ENCODE measurements at regions not wholly inside any gene's neighbourhood (a gene's known extent, or its start where the extent isn't known, plus 50 kb on each side); places are given as distances from the start of the nearest gene placed in this dataset.

DNA sequence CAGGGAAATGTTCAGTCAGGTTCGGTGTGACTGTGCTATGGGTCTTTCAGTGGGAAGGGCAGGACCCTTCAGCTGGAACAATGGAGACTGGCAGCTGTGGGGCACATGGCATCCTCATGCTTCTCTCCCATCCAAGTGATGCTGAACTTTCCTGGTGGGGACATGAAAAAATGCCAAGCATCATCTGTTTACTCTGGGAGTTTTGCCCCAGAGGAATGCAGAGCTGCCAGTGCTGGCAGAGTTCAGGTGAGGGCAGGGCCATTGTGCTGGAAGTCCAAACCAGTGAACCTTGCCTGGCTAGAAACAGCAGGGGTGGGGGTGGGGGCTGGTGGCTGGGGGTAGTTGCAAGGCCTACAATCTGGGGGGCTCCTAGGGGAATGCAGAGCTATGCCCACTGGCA lies 1320.6 kb downstream of the PCDH9 start:
- intact Hi-C loops (cut with DNase I, micrococcal nuclease), result no loop called here
- H3K4me1 Mint-ChIP-seq (ENCODE audit: low read depth), result no peaks in the 10 kb centered on the region
- ATAC-seq (ENCODE audit: poor library complexity), result no peak
- peaks cover 9% of the 10 kb centered on the region for H3K9me3 Mint-ChIP-seq
- Histone ChIP-seq H3K36me3 (ENCODE audit: insufficient read depth, low read length) (no peaks in the 10 kb centered on the region), H3K4me3 (ENCODE audit: low read length) (no peak overlapping the region), H3K27me3 (ENCODE audit: control insufficient read depth in 1 of 2, insufficient read depth in 2 of 2, low read length in 2 of 2) (no peaks in the 10 kb centered on the region), H3K9me3 (ENCODE audit: control insufficient read depth in 1 of 2, insufficient read depth in 1 of 2, low read length in 2 of 2) (peaks cover 5 to 17% of the 10 kb centered on the region in 2 experiments), H3K27ac (ENCODE audit: low read depth in 1 of 2, low read length in 2 of 2) (no peak overlapping the region), H3K4me1 (ENCODE audit: insufficient read depth, low read length) (no peaks in the 10 kb centered on the region)
- H3K27ac Mint-ChIP-seq, result no peak overlapping the region
- ChIA-PET CTCF (no interaction called here), POLR2A (no interaction called here)
- no peaks in the 10 kb centered on the region for H3K27me3 Mint-ChIP-seq
- no peak for TF ChIP-seq CTCF (IDR thresholded peaks at IDR 0.05)
- DNase-seq, result no peak
- no peaks in the 10 kb centered on the region for H3K36me3 Mint-ChIP-seq (ENCODE audit: low read depth)
- H3K4me3 Mint-ChIP-seq, result no peak overlapping the region

GRCh38 chr13:65907666-65908525 lies 1322.2 kb downstream of the PCDH9 start:
- DNase-seq, result no peak
- ATAC-seq (ENCODE audit: poor library complexity), result no peak
- intact Hi-C loops (cut with DNase I, micrococcal nuclease), result no loop called here
- Mint-ChIP-seq H3K27ac (no peak overlapping the region), H3K4me1 (ENCODE audit: low read depth) (no peaks in the 10 kb centered on the region), H3K27me3 (no peaks in the 10 kb centered on the region), H3K4me3 (no peak overlapping the region), H3K36me3 (ENCODE audit: low read depth) (no peaks in the 10 kb centered on the region), H3K9me3 (peaks cover 9% of the 10 kb centered on the region)
- no peak for TF ChIP-seq CTCF (IDR thresholded peaks at IDR 0.05)
- no peaks in the 10 kb centered on the region for H3K27me3 ChIP-seq (ENCODE audit: control insufficient read depth in 1 of 2, insufficient read depth in 2 of 2, low read length in 2 of 2)
- H3K4me1 ChIP-seq (ENCODE audit: insufficient read depth, low read length), result no peaks in the 10 kb centered on the region
- ChIA-PET POLR2A (no interaction called here), CTCF (no interaction called here)
- no peaks in the 10 kb centered on the region for H3K36me3 ChIP-seq (ENCODE audit: insufficient read depth, low read length)
- no peak overlapping the region for H3K27ac ChIP-seq (ENCODE audit: low read depth in 1 of 2, low read length in 2 of 2)
- no peak overlapping the region for H3K4me3 ChIP-seq (ENCODE audit: low read length)
- peaks cover 5 to 17% of the 10 kb centered on the region in 2 experiments for H3K9me3 ChIP-seq (ENCODE audit: control insufficient read depth in 1 of 2, insufficient read depth in 1 of 2, low read length in 2 of 2)

- H3K27me3 Mint-ChIP-seq, result no peaks in the 10 kb centered on the region
- peaks cover 0 to 7% of the 10 kb centered on the region in 2 experiments for H3K9me3 ChIP-seq (ENCODE audit: control insufficient read depth in 1 of 2, insufficient read depth in 1 of 2, low read length in 2 of 2)
These were observed 1328.4 kb downstream of the PCDH9 start for GRCh38 chr13:65901723-65902122.

More at GRCh38 chr13:65901723-65902122, 1328.4 kb downstream of the PCDH9 start:
- H3K4me1 Mint-ChIP-seq (ENCODE audit: low read depth), result no peaks in the 10 kb centered on the region
- DNase-seq (no peak), ATAC-seq (ENCODE audit: poor library complexity) (no peak)
- no peaks in the 10 kb centered on the region for H3K36me3 Mint-ChIP-seq (ENCODE audit: low read depth)
- Histone ChIP-seq H3K27me3 (ENCODE audit: control insufficient read depth in 1 of 2, insufficient read depth in 2 of 2, low read length in 2 of 2) (no peaks in the 10 kb centered on the region), H3K4me3 (ENCODE audit: low read length) (no peak overlapping the region), H3K36me3 (ENCODE audit: insufficient read depth, low read length) (no peaks in the 10 kb centered on the region), H3K27ac (ENCODE audit: low read depth in 1 of 2, low read length in 2 of 2) (no peak overlapping the region), H3K4me1 (ENCODE audit: insufficient read depth, low read length) (no peaks in the 10 kb centered on the region)
- POLR2A ChIA-PET, result no interaction called here
- CTCF ChIA-PET, result no interaction called here
- intact Hi-C loops (cut with DNase I, micrococcal nuclease), result no loop called here
- no peak overlapping the region for H3K4me3 Mint-ChIP-seq
- no peak for TF ChIP-seq CTCF (IDR thresholded peaks at IDR 0.05)
- H3K27ac Mint-ChIP-seq, result no peak overlapping the region
- peaks cover 13% of the 10 kb centered on the region for H3K9me3 Mint-ChIP-seq
